LoVo (cell line): ENCODE measurements at regions not wholly inside any gene's neighbourhood (a gene's known extent, or its start where the extent isn't known, plus 50 kb on each side); places are given as distances from the start of the nearest gene placed in this dataset.

Source experiments
- DNase-seq: peaks from one replicate; pipeline ENCODE4 v3.0.0-alpha.2; 2016; ENCODE audit warnings: low spot score

- DNase-seq: no peak
Measured at GRCh38 chr12:4106621-4107020, 166.9 kb upstream of the CCND2 start.

- no peak for DNase-seq
Measured at GRCh38 chr12:4104722-4105244, 168.8 kb upstream of the CCND2 start.

DNA sequence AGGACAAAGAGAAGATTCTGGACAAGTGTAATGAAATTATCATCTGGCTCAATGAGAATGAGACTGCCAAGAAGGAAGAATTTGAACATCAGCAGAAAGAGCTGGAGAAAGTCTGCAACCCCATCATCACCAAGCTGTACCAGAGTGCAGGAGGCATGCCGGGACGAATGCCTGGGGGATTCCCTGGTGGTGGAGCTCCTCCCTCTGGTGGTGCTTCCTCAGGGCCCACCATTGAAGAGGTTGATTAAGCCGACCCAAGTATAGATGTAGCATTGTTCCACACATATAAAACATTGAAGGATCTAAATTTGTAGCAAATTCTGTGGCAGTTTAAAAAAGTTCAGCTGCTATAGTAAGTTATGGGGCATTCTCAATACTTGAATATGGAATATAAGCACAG lies 174.3 kb upstream of the CCND2 start:
- DNase-seq: no peak

- no peak for DNase-seq
Measured at GRCh38 chr12:4091016-4091743, 182.4 kb upstream of the CCND2 start.

DNA sequence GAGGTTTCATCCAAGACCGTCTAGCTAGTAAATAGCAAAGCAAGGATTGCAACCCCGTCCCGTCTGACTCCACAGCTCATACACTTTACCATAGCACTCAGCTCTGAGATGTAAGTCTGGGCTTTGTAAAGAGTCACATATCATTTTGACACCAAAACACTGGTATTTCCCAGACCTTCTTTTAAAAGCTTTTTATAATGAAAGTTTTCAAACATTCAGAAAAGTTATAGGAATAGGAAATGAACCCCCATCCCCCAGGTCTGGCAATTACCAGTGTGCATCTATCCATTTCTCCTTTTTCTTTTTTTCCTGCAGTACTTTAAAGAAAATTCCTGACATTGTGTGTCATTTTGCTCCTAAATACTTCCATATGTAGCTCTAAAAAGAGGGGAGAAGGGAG lies 183.6 kb upstream of the CCND2 start:
- no peak for DNase-seq

- DNase-seq: no peak
Measured at GRCh38 chr12:4089121-4089606, 184.4 kb upstream of the CCND2 start.

- no peak for DNase-seq
Measured at GRCh38 chr12:4088451-4088850, 185.1 kb upstream of the CCND2 start.

- DNase-seq: no peak
Measured at GRCh38 chr12:4086481-4086880, 187.1 kb upstream of the CCND2 start.

DNA sequence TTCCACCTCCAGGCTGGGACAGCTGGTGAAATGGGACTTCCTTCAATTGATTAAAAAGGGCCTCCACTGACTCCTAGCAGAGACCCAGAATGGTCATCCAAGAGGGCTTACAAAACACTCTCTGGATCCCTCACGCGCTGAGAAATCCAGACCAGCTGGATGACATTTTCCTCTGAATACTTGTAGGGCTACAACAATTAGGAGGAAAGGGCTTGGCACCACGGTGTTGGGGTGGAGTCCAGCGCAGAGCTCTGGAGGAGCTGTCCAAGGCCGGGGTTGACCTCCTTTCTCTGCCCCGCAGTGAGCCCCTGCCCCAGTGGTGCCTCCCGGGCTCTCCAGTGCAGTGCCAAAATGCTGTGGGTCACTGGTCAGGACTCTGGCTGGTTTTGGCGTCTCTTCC lies 189.0 kb upstream of the CCND2 start:
- no peak for DNase-seq

GRCh38 chr12:4082809-4083403 lies 190.7 kb upstream of the CCND2 start:
- no peak for DNase-seq

- DNase-seq: no peak
Measured at GRCh38 chr12:4080213-4080612, 193.3 kb upstream of the CCND2 start.

GRCh38 chr12:4074129-4074528 lies 199.4 kb upstream of the CCND2 start:
- no peak for DNase-seq

GRCh38 chr12:4069670-4070010 lies 196.4 kb upstream of the PARP11 start:
- no peak for DNase-seq

DNA sequence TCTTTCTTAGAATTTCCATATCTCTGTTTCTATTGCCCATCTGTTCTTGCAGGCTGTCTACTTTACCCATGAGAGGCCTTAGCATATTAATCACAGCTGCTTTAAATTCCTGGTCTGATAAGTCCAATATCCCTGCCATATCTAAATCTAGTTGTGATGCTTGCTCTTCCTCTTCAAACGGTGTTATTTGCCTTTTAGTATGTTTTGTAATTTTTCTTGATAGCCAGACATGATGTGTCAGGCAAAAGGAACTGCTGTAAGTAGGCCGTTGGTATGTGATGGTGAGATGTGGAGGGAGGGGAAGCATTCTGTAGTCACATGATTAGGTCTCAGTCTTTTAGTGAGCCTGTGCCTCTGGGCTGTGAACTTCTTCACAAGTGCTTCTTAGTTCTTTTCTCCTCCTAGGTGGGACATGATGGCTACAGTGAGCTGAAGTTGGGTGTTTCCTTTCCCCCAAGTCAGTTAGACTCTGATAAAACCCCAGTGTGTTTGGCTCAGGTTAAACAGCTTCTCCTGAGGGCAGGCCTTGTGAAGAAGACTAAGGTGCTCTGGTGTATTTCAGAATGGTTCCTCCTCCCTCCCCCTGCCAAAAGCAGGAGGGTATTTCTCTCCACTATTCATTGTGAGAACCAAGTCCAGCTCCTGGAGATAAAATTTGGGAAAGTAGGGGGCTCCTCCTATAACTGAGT lies 195.9 kb upstream of the PARP11 start:
- no peak for DNase-seq

GRCh38 chr12:4064008-4064407 lies 190.8 kb upstream of the PARP11 start:
- no peak for DNase-seq

DNA sequence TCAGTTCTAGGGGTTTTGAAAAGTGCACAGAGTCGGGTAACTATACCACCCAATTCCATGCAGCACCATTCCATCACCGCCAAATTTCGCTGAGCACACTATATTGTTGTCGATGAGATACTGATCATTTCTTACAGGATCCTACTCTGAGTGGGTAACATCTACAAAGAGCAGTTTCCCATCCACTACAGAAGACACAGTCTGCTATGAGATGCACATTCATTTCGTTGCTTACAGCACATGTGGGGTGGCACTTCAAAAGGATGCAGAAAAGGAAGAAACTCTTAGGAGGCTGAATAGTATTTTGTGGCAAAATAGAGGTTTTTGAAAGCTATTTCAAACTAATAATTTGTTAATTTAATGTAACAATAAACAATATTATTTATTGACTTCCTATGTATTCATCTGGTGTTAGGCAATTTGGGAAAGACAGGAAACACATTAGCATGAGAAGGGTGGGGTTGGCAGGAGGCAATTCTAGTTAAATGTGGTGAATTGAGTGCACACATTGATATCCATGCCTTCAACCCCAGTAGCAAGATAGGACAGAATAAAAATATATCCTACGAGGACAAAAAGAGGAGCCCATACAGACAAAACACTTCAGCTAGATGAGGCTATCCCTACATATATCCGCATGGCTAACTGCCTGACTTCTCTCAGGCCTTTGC lies 186.8 kb upstream of the PARP11 start:
- no peak for DNase-seq

DNA sequence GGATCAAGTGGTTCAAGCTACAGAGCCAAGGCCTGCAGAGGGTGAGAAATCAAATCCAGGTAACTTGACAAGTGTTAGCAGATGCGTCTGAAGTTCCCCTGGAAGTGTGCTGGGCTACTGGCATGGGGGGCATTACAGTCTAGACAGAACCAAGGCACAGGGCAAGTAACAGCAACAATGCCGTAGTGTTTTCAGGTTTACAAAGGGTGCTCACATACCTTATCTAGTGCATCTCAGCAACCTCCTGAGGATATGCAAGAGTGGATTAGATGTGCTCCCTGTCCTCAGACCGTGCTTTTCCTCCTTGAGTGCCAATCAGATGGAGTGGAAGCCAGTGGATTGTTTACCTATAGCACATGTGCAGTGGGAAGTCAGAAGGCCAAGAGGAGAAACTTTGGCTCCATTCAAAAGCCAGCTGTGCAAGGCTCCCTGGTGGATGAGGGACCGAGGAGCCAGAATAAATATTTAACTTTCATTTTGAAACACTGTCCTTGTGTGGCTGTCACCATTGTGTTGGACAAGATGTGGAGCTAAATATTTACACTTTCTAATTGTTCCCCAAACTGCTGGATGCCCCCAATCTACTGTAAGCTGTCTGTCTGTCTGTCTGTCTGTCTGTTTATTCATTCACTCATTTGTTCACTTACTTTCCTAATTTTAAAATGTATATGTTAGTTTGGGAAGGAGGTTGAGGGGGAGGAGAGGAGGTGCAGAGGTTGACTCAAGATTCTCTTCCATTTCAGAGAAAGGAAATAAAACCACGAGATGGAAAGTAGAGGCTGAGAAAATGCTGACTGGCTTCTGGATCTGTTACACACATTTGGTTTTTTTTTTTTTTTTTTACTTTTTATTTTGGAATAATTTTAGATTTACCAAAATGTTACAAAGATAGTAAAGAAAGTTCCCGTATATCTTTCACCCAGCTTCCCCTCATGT lies 184.0 kb upstream of the PARP11 start:
- DNase-seq: no peak

DNA sequence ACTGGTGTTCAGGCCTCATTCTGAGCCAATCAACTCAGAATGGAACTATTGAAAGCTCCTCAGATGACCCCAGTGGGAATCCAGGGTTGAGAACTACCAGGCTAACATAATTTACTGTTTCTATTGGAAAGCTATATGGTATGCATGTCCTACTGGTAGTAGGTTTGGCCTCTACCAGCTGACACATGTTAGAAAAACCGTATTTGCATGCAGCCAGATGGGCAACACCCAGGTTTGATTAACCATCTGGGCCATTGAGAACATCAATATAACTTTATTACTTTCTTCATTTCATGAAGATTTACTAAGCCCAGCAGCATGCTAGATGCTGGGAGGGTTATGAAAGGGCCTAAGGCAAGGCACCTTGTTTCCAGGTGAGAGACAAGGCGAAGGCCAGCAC lies 181.4 kb upstream of the PARP11 start:
- no peak for DNase-seq

DNA sequence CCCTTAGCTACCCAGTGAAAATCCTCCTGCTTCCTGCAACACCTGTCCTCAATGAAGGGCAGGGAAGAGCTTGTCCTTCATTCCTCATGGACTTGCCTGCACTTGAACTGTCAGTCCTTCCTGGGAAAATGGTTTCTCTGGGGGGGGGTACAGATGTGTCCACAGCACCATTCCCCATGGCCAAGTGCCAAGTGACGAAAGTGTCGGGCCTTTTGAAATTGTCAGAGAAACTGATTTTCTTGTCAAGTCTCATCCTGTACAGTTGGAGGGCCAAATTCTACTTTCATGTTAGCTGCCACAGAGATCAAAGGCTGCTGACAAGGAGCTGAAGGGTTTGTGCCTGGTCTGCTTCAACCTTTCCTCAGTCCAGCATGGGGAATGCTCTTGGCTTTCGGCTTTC lies 179.5 kb upstream of the PARP11 start:
- DNase-seq: no peak

DNA sequence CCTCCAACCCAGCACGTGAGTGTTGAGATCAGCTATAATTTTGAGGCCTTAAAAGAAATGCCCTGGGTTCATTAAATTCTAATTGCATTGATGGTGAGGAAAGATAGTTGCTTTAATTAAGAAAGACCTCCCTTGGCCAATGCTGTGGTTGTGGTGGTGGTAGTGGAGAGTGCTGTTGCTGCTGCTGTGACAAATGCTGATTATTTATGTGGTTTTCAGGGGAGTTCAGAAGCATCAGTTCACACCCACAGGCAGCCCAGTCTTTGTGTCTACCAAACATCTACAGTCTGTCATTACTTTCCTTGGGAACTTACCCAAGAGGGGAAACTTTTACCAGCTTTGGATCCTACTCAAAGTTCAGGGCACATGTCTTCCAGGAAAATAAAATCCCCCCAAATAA lies 178.4 kb upstream of the PARP11 start:
- no peak for DNase-seq

GRCh38 chr12:4050340-4050739 lies 177.1 kb upstream of the PARP11 start:
- no peak for DNase-seq
